Activated B cell treated with CpG ODN at 0.5 μM for 24 hours (primary cell): ENCODE measurements at regions not wholly inside any gene's neighbourhood (a gene's known extent, or its start where the extent isn't known, plus 50 kb on each side); places are given as distances from the start of the nearest gene placed in this dataset.

ENCODE experiments used
- ATAC-seq: fragments of 200-7000 bp; cut with Tn5 transposase; one replicate; pipeline ENCODE4 v1.10.0; 2021; ENCODE audit warnings: low read depth, mild to moderate bottlenecking, moderate library complexity
- CTCF ChIA-PET: fragments of 350-600 bp; sonication (Branson Sonifier 250); formaldehyde crosslinking; loops from one replicate; lab custom pipeline; 2021; ENCODE audit warnings: antibody characterized with exemption; lab: Charles Lee
- POLR2A ChIA-PET: fragments of 350-600 bp; sonication (Branson Sonifier 250); formaldehyde crosslinking; loops from one replicate; lab custom pipeline; 2021; ENCODE audit warnings: antibody characterized with exemption; lab: Charles Lee
- DNase-seq: peaks from one replicate; pipeline ENCODE4 v3.0.0; 2022
- H3K27ac Mint-ChIP-seq: one replicate; pipeline ENCODE4 v1.8.0; 2020; ENCODE audit warnings: mixed read lengths
- H3K27me3 Mint-ChIP-seq: one replicate; pipeline ENCODE4 v1.8.0; 2021; ENCODE audit warnings: mixed read lengths
- H3K36me3 Mint-ChIP-seq: one replicate; pipeline ENCODE4 v1.8.0; 2021; ENCODE audit warnings: low read depth, mixed read lengths
- H3K4me1 Mint-ChIP-seq: one replicate; pipeline ENCODE4 v1.8.0; 2021; ENCODE audit warnings: mixed read lengths
- H3K4me3 Mint-ChIP-seq: one replicate; pipeline ENCODE4 v1.8.0; 2020; ENCODE audit warnings: mild to moderate bottlenecking, mixed read lengths
- H3K9me3 Mint-ChIP-seq: one replicate; pipeline ENCODE4 v1.8.0; 2020; ENCODE audit warnings: mixed read lengths
- CTCF ChIP-seq: fragments of 200-600 bp; IDR thresholded peaks from one replicate; pipeline ENCODE4 v1.8.0; 2022; ENCODE audit warnings: antibody characterized with exemption, mild to moderate bottlenecking
- intact Hi-C: fragments of 100-400 bp; cut with micrococcal nuclease; formaldehyde crosslinking; loops from one replicate; pipeline ENCODE4 v1.15.1; 2024

- no peak for DNase-seq
- intact Hi-C loops = no loop called here
- ATAC-seq = no peak
- POLR2A ChIA-PET = no interaction called here
- TF ChIP-seq CTCF = no peak
- CTCF ChIA-PET = no interaction called here
- H3K9me3 Mint-ChIP-seq = no peaks in the 10 kb centered on the region
- no peaks in the 10 kb centered on the region for H3K36me3 Mint-ChIP-seq
- peaks cover 4% of the 10 kb centered on the region for H3K27me3 Mint-ChIP-seq
- no peaks in the 10 kb centered on the region for H3K4me1 Mint-ChIP-seq
- no peak overlapping the region for H3K27ac Mint-ChIP-seq
- no peak overlapping the region for H3K4me3 Mint-ChIP-seq
Observed at GRCh38 chr11:116457336-116458007, 315.3 kb downstream of the BUD13 start.

- intact Hi-C loops = no loop called here
- peaks cover 2% of the 10 kb centered on the region for H3K27me3 Mint-ChIP-seq
- no peak for TF ChIP-seq CTCF
- no peaks in the 10 kb centered on the region for H3K4me1 Mint-ChIP-seq
- H3K9me3 Mint-ChIP-seq = peaks cover 5% of the 10 kb centered on the region
- DNase-seq (no peak), ATAC-seq (no peak)
- CTCF ChIA-PET = no interaction called here
- POLR2A ChIA-PET = no interaction called here
- no peak overlapping the region for H3K27ac Mint-ChIP-seq
- no peak overlapping the region for H3K4me3 Mint-ChIP-seq
- no peaks in the 10 kb centered on the region for H3K36me3 Mint-ChIP-seq
Observed at GRCh38 chr11:116454951-116455350, 317.8 kb downstream of the BUD13 start.

- no peak overlapping the region for H3K4me3 Mint-ChIP-seq
- H3K9me3 Mint-ChIP-seq = peaks cover 6% of the 10 kb centered on the region
- H3K4me1 Mint-ChIP-seq = no peaks in the 10 kb centered on the region
- CTCF ChIA-PET = no interaction called here
- no peak for ATAC-seq
- peaks cover 2% of the 10 kb centered on the region for H3K27me3 Mint-ChIP-seq
- no peak for DNase-seq
- intact Hi-C loops = no loop called here
- POLR2A ChIA-PET = no interaction called here
- H3K36me3 Mint-ChIP-seq = no peaks in the 10 kb centered on the region
- no peak overlapping the region for H3K27ac Mint-ChIP-seq
- TF ChIP-seq CTCF = no peak
Observed at GRCh38 chr11:116454020-116454645, 318.7 kb downstream of the BUD13 start.

GRCh38 chr11:116452461-116452860 is 320.3 kb downstream of the BUD13 start:
- CTCF ChIA-PET = no interaction called here
- no peak for TF ChIP-seq CTCF
- POLR2A ChIA-PET = no interaction called here
- ATAC-seq = no peak
- Mint-ChIP-seq H3K27me3 (no peaks in the 10 kb centered on the region), H3K27ac (no peak overlapping the region), H3K4me1 (no peaks in the 10 kb centered on the region), H3K36me3 (no peaks in the 10 kb centered on the region), H3K9me3 (peaks cover 6% of the 10 kb centered on the region), H3K4me3 (no peak overlapping the region)
- DNase-seq = no peak
- intact Hi-C loops = no loop called here

- Mint-ChIP-seq H3K27ac (no peak overlapping the region), H3K4me1 (no peaks in the 10 kb centered on the region), H3K9me3 (peaks cover 6% of the 10 kb centered on the region), H3K27me3 (peaks cover 9% of the 10 kb centered on the region), H3K36me3 (no peaks in the 10 kb centered on the region), H3K4me3 (no peak overlapping the region)
- ATAC-seq (no peak), DNase-seq (no peak)
- intact Hi-C loops = no loop called here
- ChIA-PET POLR2A (no interaction called here), CTCF (no interaction called here)
- no peak for TF ChIP-seq CTCF
Observed at GRCh38 chr11:116449522-116449921, 323.3 kb downstream of the BUD13 start.
